SK-N-MC (cell line): ENCODE measurements at regions not wholly inside any gene's neighbourhood (a gene's known extent, or its start where the extent isn't known, plus 50 kb on each side); places are given as distances from the start of the nearest gene placed in this dataset.

Experiments
- DNase-seq: peaks from one replicate; pipeline ENCODE4 v3.0.0-alpha.2; 2011; ENCODE audit warnings: low read depth, low spot score
- H3K27ac ChIP-seq: fragments of 200-600 bp; sonication (generic); 2 replicates; pipeline ENCODE4 v1.5.1; 2016; ENCODE audit warnings: mixed run types
- H3K36me3 ChIP-seq: fragments of 200-600 bp; sonication (generic); 2 replicates; pipeline ENCODE4 v1.6.1; 2017; ENCODE audit warnings: antibody characterized with exemption, low read length, mixed read lengths; ENCODE audit not compliant: insufficient read depth
- H3K4me3 ChIP-seq: fragments of 200-600 bp; sonication (generic); 2 replicates; pipeline ENCODE4 v1.5.1; 2016
- H3K9ac ChIP-seq: fragments of 200-600 bp; sonication (generic); 2 replicates; pipeline ENCODE4 v1.8.0; 2017; ENCODE audit warnings: mixed run types, mixed read lengths; ENCODE audit not compliant: insufficient read length
- H3K9me3 ChIP-seq: fragments of 200-600 bp; sonication (generic); 2 replicates; pipeline ENCODE4 v1.6.1; 2017; ENCODE audit warnings: low read depth, mild to moderate bottlenecking, antibody characterized with exemption, low read length, moderate library complexity, mixed read lengths
- EZH2 ChIP-seq: fragments of 200-600 bp; sonication (generic); IDR thresholded peaks from one replicate; pipeline ENCODE4 v1.6.1; 2017; ENCODE audit warnings: antibody characterized with exemption
- FOXP2 ChIP-seq: optimal IDR thresholded peaks from 2 replicates; pipeline ENCODE3; 2011; ENCODE audit warnings: mild to moderate bottlenecking, moderate library complexity; ENCODE audit not compliant: insufficient read depth; ENCODE audit errors: extremely low read length, control extremely low read depth
- POLR2AphosphoS5 ChIP-seq: IDR thresholded peaks from 2 replicates; pipeline ENCODE4 v1.6.1; 2012; ENCODE audit warnings: mild to moderate bottlenecking, low read depth, low read length, borderline replicate concordance

DNA sequence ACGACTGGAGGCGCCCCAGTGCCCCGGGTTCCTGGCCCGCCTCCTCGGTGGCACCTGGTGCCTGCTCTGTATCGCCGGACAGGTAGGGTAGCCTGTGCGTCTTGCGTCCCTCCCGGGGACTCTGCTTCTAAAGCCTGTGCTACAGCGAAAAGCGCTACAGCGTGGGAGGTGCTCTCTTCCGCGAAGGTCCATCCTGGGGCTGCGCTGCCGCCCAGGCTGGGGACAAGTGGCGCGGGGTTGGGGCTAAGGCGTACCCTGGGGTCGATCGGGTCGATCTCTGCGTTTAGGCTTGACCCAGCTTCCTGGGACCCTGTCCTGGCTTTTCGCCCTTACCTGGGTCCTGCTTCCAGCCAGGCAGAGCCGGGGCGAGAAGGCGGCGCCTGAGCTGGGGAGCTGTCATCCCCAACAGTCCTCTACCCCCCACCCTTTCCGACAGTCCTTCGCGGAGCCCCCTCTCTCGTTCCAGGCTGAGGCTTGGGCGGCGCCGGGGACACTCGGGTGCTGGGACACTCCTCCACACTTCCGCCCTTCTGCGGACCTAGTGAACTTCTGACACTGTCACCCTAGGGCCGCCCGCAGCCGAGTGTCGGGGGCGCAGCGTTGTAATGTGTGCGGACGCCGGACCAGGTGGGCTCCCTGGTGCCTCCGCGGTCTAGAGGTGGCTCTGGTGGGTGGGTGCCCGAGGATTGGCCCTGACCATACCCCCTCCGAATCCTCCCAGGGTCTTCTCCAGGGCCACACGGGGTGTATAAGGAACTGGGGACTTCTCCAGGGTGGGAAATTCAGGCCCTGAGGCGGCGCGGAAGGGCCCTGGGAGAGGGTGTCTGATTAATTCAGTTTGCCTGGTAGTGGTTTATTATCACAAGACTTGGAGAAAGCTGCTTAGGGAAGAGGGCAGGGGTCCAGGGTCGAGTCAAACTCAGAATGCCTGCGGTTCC is 328.2 kb downstream of the SH3GL2 start:
- H3K27ac ChIP-seq: no peak overlapping the region
- H3K36me3 ChIP-seq: no peaks in the 10 kb centered on the region
- TF ChIP-seq FOXP2 (no peak), POLR2AphosphoS5 (no peak), EZH2 (no peak)
- H3K4me3 ChIP-seq: no peak overlapping the region
- no peak for DNase-seq
- no peaks in the 10 kb centered on the region for H3K9me3 ChIP-seq
- H3K9ac ChIP-seq: no peak overlapping the region

DNA sequence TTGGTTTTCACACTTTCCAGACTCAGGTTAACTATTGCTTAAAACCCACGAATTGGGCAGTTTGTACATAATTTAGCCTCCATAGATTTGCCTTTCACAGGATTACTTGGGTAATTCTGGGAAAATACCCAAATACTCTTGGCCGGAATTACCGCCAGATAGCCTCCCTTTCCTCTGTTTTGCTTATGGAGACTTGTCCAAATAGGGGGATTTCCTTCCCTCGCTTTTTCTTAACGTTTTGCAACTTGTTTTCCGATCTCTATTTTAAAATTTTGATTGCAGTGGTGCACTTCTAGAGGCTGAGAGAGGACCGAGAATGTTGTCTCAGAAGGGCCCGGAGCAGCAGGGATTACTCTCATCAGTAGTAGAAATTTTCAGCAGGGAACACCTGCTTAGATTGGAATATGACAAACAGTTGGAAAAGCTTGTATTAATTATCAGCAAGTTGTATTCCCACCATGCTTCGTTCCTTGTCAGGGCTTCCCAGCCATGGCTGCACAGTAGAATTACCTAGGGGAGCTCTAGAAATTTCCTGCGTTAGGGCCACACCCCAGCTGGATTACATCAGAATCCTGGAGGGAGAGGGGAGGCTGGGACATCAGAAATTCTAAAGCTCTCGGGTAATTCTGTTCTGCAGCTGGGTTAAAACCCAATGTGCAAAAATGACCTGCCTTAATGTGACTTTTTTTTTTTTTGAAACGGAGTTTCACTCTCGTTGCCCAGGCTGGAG is 329.1 kb downstream of the SH3GL2 start:
- no peaks in the 10 kb centered on the region for H3K36me3 ChIP-seq
- no peaks in the 10 kb centered on the region for H3K9me3 ChIP-seq
- no peak overlapping the region for H3K27ac ChIP-seq
- no peak for DNase-seq
- H3K4me3 ChIP-seq: no peak overlapping the region
- TF ChIP-seq EZH2 (no peak), FOXP2 (no peak), POLR2AphosphoS5 (no peak)
- H3K9ac ChIP-seq: no peak overlapping the region

DNA sequence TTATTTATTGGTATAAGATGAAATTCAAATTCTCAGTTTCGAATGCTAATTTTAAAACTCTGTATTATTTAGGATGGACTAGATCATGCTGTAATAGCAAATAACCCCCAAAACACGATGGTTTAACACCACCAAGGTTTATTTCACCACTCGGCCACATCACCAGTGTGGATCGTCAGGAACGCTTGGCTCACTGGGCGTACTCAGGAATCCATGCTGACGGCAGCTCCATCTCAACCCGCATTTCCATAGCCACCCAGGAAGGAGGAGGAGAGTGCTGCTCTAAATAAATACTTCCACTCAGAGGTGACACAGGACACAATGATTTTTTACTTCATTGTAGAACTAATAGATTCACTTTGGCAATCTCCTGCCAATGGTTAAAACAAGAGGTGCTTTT is 347.4 kb downstream of the SH3GL2 start:
- H3K36me3 ChIP-seq: no peaks in the 10 kb centered on the region

DNA sequence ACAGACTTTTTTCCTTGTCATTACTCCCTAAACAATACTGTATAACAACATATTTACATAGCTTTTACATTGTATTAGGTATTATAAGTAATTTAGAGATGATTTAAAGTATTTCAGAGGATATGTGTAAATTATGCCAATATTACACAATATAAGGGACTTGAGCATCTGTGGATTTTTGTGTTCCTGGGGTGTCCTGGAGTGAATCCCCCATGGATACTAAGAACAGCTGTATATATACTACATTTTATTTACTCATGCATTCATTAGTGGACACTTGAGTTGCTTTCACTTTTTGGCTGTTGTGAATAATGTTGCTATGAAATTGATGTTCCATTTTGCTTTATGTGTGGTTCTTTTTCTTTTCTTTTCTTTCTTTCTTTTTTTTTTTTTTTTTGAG is 348.8 kb downstream of the SH3GL2 start:
- DNase-seq: no peak
- no peak overlapping the region for H3K27ac ChIP-seq
- no peak for TF ChIP-seq POLR2AphosphoS5
- no peak for TF ChIP-seq EZH2
- no peak for TF ChIP-seq FOXP2
- H3K9ac ChIP-seq: no peak overlapping the region
- H3K36me3 ChIP-seq: no peaks in the 10 kb centered on the region
- no peaks in the 10 kb centered on the region for H3K9me3 ChIP-seq
- no peak overlapping the region for H3K4me3 ChIP-seq

More for the DNA sequence above, 347.4 kb downstream of the SH3GL2 start:
- H3K4me3 ChIP-seq: no peak overlapping the region
- no peak for DNase-seq
- H3K9ac ChIP-seq: no peak overlapping the region
- no peaks in the 10 kb centered on the region for H3K9me3 ChIP-seq
- no peak overlapping the region for H3K27ac ChIP-seq
- TF ChIP-seq EZH2 (no peak), POLR2AphosphoS5 (no peak), FOXP2 (no peak)

DNA sequence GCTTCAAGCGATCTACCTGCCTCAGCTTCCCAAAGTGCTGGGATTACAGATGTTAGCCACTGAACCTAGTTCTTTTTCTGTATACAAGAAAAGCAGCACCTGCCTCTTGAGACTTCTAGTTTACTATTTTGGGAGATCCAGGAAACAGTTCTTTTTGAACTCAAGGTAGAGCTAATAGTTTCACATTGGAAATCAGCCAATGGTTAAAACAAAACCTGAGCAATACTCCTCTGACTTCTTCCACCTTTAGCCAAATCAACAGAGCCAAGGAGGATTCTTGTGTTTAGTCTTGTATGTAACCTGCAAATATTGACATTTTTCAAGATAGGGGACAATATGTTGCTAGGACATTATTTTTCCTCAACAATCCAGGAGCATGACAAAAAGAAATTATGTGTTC is 349.4 kb downstream of the SH3GL2 start:
- no peak overlapping the region for H3K27ac ChIP-seq
- H3K9me3 ChIP-seq: no peaks in the 10 kb centered on the region
- H3K9ac ChIP-seq: no peak overlapping the region
- TF ChIP-seq EZH2 (no peak), FOXP2 (no peak), POLR2AphosphoS5 (no peak)
- H3K36me3 ChIP-seq: no peaks in the 10 kb centered on the region
- no peak overlapping the region for H3K4me3 ChIP-seq
- DNase-seq: no peak

DNA sequence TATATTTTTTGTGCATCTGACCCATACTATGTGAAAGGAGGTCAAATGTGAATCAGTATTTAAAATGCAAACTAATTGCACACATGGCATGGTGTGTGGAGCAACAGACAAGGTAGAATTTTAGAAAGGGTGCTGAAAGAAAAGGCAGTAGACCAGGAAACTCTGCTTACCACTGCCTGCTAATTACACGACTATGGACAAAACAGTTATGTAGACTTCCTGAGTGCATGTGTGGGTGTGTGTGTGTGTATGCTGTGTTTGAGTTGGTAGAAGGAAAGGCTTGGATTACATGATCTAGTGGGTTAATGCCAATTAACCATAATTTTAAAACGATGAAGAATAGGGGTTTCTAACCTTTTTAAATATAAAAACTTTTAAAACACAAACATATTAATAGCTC is 349.9 kb downstream of the SH3GL2 start:
- Histone ChIP-seq H3K36me3 (no peaks in the 10 kb centered on the region), H3K27ac (no peak overlapping the region), H3K9me3 (no peaks in the 10 kb centered on the region), H3K9ac (no peak overlapping the region), H3K4me3 (no peak overlapping the region)
- TF ChIP-seq FOXP2: no peak
- TF ChIP-seq POLR2AphosphoS5: no peak
- TF ChIP-seq EZH2: no peak
- no peak for DNase-seq

DNA sequence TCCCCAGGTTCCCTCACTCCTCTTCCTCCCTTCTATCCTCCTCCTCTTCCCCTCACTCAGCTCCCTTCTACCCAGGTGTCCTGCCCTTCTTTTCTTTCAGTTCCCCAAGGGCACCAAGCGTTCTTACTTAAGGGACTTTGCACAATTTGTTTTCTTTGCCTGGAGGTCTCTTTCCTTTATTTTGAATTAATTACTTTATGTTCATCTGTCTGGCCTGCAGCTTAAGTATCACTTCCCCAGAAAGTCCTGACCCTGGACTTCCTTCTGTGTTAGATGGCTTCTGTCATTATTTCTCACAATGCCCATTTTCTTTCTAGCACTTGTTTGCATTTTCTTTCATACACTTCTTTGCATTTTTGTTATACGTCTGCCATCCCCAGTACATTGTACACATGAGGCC is 350.6 kb downstream of the SH3GL2 start:
- no peak for TF ChIP-seq POLR2AphosphoS5
- Histone ChIP-seq H3K27ac (no peak overlapping the region), H3K9ac (no peak overlapping the region), H3K36me3 (no peaks in the 10 kb centered on the region), H3K4me3 (no peak overlapping the region), H3K9me3 (no peaks in the 10 kb centered on the region)
- no peak for DNase-seq

DNA sequence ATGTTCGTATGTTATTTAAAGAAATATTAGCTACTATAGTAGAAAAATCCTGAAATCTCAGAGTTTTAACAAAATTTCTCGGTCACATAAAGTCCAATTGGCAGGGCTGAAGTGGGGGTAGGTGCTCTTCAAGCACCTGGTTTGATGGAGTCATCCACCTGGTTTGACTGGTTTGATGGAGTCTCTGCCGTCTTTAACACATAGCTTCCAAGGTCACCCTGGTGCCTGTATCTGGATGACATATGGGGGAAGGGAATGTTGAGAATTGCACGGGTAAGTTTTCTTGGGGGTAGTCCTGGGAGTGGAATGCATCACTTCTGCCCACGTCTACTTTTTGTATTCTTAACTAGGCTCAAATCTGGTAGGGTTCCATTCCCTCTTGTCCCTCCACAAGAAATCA is 351.2 kb downstream of the SH3GL2 start:
- no peak overlapping the region for H3K27ac ChIP-seq
- H3K36me3 ChIP-seq: no peaks in the 10 kb centered on the region
- H3K9me3 ChIP-seq: no peaks in the 10 kb centered on the region
- no peak overlapping the region for H3K9ac ChIP-seq
- DNase-seq: no peak
- H3K4me3 ChIP-seq: no peak overlapping the region
- TF ChIP-seq FOXP2 (no peak), EZH2 (no peak), POLR2AphosphoS5 (no peak)

DNA sequence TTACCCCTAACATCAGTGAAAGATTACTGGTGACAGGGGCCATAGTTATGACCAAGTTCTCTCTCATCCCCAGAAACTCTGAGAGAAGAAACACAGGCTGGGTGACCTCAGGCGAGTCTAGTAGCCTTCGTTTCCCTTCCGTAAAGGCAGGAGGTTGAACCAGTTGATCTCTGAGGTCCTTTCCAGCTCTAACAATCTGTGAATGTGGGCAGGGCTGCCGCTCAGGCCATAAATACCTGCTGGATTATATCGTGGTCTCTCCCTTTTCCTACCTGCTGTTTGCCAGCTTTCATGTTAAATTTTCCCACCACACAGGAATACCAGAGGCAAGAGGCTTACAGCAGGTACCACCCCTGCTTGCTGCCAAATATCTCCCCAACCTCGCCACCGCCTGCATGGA is 357.5 kb downstream of the SH3GL2 start:
- H3K9me3 ChIP-seq: no peaks in the 10 kb centered on the region
- TF ChIP-seq EZH2: no peak
- TF ChIP-seq POLR2AphosphoS5: no peak
- no peak for TF ChIP-seq FOXP2
- no peak overlapping the region for H3K27ac ChIP-seq
- no peaks in the 10 kb centered on the region for H3K36me3 ChIP-seq
- H3K9ac ChIP-seq: no peak overlapping the region
- DNase-seq: no peak
- no peak overlapping the region for H3K4me3 ChIP-seq
